Mesendoderm (in vitro differentiated cells): ENCODE measurements at regions not wholly inside any gene's neighbourhood (a gene's known extent, or its start where the extent isn't known, plus 50 kb on each side); places are given as distances from the start of the nearest gene placed in this dataset.
A peak's percentile ranks its signal among the peaks of the same experiment; 100 is the strongest.
"Not testable (repeated sequence)": the region's sequence is repeated elsewhere in the genome, so short reads cannot be mapped to it uniquely, and the experiment has no call there.

Experiments used
- DNase-seq: peaks from one replicate; pipeline ENCODE4 v3.0.0; 2013
- H2AK5ac ChIP-seq: 2 replicates; pipeline ENCODE4 v1.6.1; 2013; ENCODE audit warnings: low read length, inconsistent platforms
- H2BK120ac ChIP-seq: 2 replicates; pipeline ENCODE4 v1.6.1; 2013; ENCODE audit warnings: low read depth, mild to moderate bottlenecking, low read length, moderate library complexity, mixed read lengths
- H2BK15ac ChIP-seq: replicated peaks from 2 replicates; pipeline ENCODE4 v1.6.1; 2013; ENCODE audit warnings: low read depth, mild to moderate bottlenecking, moderate library complexity
- H2BK5ac ChIP-seq: 2 replicates; pipeline ENCODE4 v1.6.1; 2013; ENCODE audit warnings: low read length, inconsistent platforms
- H3K18ac ChIP-seq: 2 replicates; pipeline ENCODE4 v1.6.1; 2013; ENCODE audit warnings: mild to moderate bottlenecking, low read length, mixed read lengths
- H3K23ac ChIP-seq: one replicate; pipeline ENCODE4 v1.6.1; 2013; ENCODE audit warnings: low read length
- H3K27ac ChIP-seq: 2 replicates; pipeline ENCODE4 v1.5.1; 2013; ENCODE audit warnings: low read depth, mild to moderate bottlenecking, inconsistent platforms, low read length, moderate library complexity
- H3K27me3 ChIP-seq: 2 replicates; pipeline ENCODE4 v1.6.1; 2013; ENCODE audit warnings: low read length, control low read depth, mild to moderate bottlenecking, inconsistent platforms; ENCODE audit not compliant: insufficient read depth, poor library complexity
- H3K36me3 ChIP-seq: 2 replicates; pipeline ENCODE4 v1.6.1; 2013; ENCODE audit warnings: low read length, inconsistent platforms; ENCODE audit not compliant: control insufficient read depth, insufficient read depth
- H3K4ac ChIP-seq: one replicate; pipeline ENCODE4 v1.6.1; 2013; ENCODE audit warnings: low read depth, mild to moderate bottlenecking, low read length, moderate library complexity
- H3K4me1 ChIP-seq: 2 replicates; pipeline ENCODE4 v1.6.1; 2013; ENCODE audit warnings: low read depth, low read length, inconsistent platforms; ENCODE audit not compliant: control insufficient read depth
- H3K4me2 ChIP-seq: 2 replicates; pipeline ENCODE4 v1.6.1; 2013; ENCODE audit warnings: low read length
- H3K4me3 ChIP-seq: 2 replicates; pipeline ENCODE4 v1.5.1; 2013; ENCODE audit warnings: mild to moderate bottlenecking, low read length
- H3K56ac ChIP-seq: one replicate; pipeline ENCODE4 v1.6.1; 2013; ENCODE audit warnings: low read length
- H3K79me1 ChIP-seq: 2 replicates; pipeline ENCODE4 v1.6.1; 2013; ENCODE audit warnings: low read length, inconsistent platforms
- H3K79me2 ChIP-seq: 2 replicates; pipeline ENCODE4 v1.6.1; 2013; ENCODE audit warnings: mild to moderate bottlenecking, low read length; ENCODE audit not compliant: control insufficient read depth, insufficient read depth
- H3K9ac ChIP-seq: 2 replicates; pipeline ENCODE4 v1.6.1; 2013; ENCODE audit warnings: low read length, inconsistent platforms
- H4K5ac ChIP-seq: one replicate; pipeline ENCODE4 v1.6.1; 2013; ENCODE audit warnings: low read length
- H4K8ac ChIP-seq: one replicate; pipeline ENCODE4 v1.6.1; 2013; ENCODE audit warnings: low read depth, mild to moderate bottlenecking, control low read depth, low read length, moderate library complexity
- WGBS: extraction: QIAGEN DNeasy Blood & Tissue Kit; methylation state at CpG from one replicate; pipeline ENCODE4 v1.1.7; 2013; ENCODE audit warnings: low lambda C conversion rate, missing lambda C conversion rate; ENCODE audit not compliant: insufficient coverage; ENCODE audit errors: extremely low coverage; 5-methylcytosine and 5-hydroxymethylcytosine counted together

DNA sequence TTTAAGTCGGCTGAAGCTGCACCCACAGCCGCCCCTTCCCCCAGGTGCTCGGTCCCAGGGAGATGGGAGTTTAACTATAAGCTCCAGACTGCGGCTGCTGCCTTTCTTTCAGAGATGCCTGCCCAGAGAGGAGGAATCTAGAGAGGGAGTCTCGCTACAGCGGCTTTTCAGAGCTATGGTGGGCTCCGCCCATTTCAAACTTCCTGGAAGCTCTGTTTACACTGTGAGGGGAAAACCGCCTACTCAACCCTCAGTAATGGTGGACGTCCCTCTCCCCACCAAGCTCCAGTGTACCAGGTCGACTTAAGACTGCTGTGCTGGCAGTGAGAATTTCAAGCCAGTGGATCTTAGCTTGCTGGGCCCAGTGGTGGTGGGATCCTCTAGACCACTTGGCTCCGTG lies 135.4 kb downstream of the CXCL12 start:
- WGBS, result no CpG with 5 or more reads among the region's 11 CpGs
- no peak overlapping the region for H4K5ac ChIP-seq
- no peak overlapping the region for H2BK5ac ChIP-seq
- no peaks in the 10 kb centered on the region for H3K36me3 ChIP-seq
- H3K4me1 ChIP-seq, result peaks cover 2% of the 10 kb centered on the region
- H2BK120ac ChIP-seq, result no peak overlapping the region
- H3K56ac ChIP-seq, result peak overlapping the region; percentile 49
- no peak overlapping the region for H2AK5ac ChIP-seq
- H3K79me2 ChIP-seq, result no peaks in the 10 kb centered on the region
- H3K79me1 ChIP-seq, result no peaks in the 10 kb centered on the region
- H3K18ac ChIP-seq, result peak overlapping the region; percentile 25
- no peak overlapping the region for H3K4ac ChIP-seq
- H3K27me3 ChIP-seq, result no peaks in the 10 kb centered on the region
- no peak overlapping the region for H2BK15ac ChIP-seq
- no peak overlapping the region for H3K4me2 ChIP-seq
- no peak overlapping the region for H3K27ac ChIP-seq
- H4K8ac ChIP-seq, result no peak overlapping the region
- H3K9ac ChIP-seq, result no peak overlapping the region
- no peak overlapping the region for H3K4me3 ChIP-seq
- DNase-seq, result no peak
- no peak overlapping the region for H3K23ac ChIP-seq

DNA sequence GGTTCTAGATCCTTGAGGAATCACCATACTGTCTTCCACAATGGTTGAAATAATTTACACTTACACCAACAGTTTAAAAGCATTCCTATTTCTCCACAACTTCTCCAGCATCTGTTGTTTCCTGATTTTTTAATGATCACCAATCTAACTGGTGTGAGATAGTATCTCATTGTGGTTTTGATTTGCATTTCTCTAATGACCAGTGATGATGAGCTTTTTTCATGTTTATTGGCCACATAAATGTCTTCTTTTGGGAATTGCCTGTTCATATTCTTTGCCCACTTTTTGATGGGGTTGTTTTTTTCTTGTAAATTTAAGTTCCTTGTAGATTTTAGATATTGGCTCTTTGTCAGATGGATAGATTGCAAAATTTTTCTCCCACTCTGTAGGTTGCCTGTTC lies 138.2 kb downstream of the CXCL12 start:
- not testable (repeated sequence) for H3K4me1 ChIP-seq, H4K5ac ChIP-seq, H2BK15ac ChIP-seq, H4K8ac ChIP-seq, H3K18ac ChIP-seq, H3K27me3 ChIP-seq, H2AK5ac ChIP-seq, H3K4me3 ChIP-seq, H3K4ac ChIP-seq, H3K36me3 ChIP-seq, H3K4me2 ChIP-seq, H3K56ac ChIP-seq, H2BK5ac ChIP-seq, H3K79me1 ChIP-seq, H3K79me2 ChIP-seq, H3K27ac ChIP-seq, H2BK120ac ChIP-seq, DNase-seq, H3K23ac ChIP-seq, H3K9ac ChIP-seq

DNA sequence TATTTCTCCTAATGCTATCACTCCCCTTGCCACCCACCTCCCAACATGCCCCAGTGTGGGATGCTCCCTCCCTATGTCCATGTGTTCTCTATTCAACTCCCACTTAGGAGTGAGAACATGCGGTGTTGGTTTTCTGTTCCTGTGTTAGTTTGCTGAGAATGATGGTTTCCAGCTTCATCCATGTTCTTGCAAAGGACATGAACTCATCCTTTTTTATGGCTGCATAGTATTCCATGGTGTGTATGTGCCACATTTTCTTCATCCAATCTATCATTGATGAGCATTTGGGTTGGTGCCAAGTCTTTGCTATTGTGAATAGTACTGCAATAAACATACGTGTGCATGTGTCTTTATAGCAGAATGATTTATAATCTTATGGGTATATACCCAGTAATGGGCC lies 138.6 kb downstream of the CXCL12 start:
- not testable (repeated sequence) for H2BK15ac ChIP-seq, H3K4me1 ChIP-seq, H3K79me1 ChIP-seq, H3K27me3 ChIP-seq, H3K36me3 ChIP-seq, DNase-seq, H2AK5ac ChIP-seq, H2BK120ac ChIP-seq, H3K4me2 ChIP-seq, H4K8ac ChIP-seq, H4K5ac ChIP-seq, H3K23ac ChIP-seq, H3K27ac ChIP-seq, H3K4ac ChIP-seq, H3K56ac ChIP-seq, H3K9ac ChIP-seq, H2BK5ac ChIP-seq, H3K4me3 ChIP-seq, H3K18ac ChIP-seq, H3K79me2 ChIP-seq
- WGBS, result no CpG with 5 or more reads among the region's 2 CpGs

DNA sequence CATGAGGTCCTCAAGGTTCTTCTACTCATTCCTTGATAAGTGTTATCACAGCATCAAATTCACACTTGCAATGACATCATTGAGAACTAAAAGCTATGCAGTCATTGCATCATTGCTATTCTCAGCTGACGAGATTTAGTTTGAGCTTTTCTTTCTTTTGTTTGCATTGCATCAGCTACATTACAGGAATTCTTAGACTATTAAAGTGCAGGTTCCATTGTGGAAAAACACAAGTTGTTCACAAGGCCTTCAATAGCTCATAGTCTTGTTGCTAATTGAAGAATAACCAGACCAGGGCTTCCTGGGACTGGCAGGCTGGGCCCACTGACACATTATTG lies 139.3 kb downstream of the CXCL12 start:
- Histone ChIP-seq H3K79me1 (no peaks in the 10 kb centered on the region), H3K9ac (no peak overlapping the region), H3K27me3 (no peaks in the 10 kb centered on the region), H3K4ac (no peak overlapping the region), H3K4me2 (no peak overlapping the region), H2BK15ac (no peak overlapping the region), H3K18ac (no peak overlapping the region), H3K23ac (no peak overlapping the region), H2AK5ac (no peak overlapping the region), H4K8ac (no peak overlapping the region), H3K79me2 (no peaks in the 10 kb centered on the region), H4K5ac (no peak overlapping the region), H3K56ac (no peak overlapping the region), H3K27ac (no peak overlapping the region), H2BK5ac (no peak overlapping the region), H3K4me3 (no peak overlapping the region), H3K4me1 (peaks cover 2% of the 10 kb centered on the region), H2BK120ac (no peak overlapping the region), H3K36me3 (no peaks in the 10 kb centered on the region)
- WGBS, result no CpG with 5 or more reads among the region's 1 CpG
- DNase-seq, result peak; percentile 86

DNA sequence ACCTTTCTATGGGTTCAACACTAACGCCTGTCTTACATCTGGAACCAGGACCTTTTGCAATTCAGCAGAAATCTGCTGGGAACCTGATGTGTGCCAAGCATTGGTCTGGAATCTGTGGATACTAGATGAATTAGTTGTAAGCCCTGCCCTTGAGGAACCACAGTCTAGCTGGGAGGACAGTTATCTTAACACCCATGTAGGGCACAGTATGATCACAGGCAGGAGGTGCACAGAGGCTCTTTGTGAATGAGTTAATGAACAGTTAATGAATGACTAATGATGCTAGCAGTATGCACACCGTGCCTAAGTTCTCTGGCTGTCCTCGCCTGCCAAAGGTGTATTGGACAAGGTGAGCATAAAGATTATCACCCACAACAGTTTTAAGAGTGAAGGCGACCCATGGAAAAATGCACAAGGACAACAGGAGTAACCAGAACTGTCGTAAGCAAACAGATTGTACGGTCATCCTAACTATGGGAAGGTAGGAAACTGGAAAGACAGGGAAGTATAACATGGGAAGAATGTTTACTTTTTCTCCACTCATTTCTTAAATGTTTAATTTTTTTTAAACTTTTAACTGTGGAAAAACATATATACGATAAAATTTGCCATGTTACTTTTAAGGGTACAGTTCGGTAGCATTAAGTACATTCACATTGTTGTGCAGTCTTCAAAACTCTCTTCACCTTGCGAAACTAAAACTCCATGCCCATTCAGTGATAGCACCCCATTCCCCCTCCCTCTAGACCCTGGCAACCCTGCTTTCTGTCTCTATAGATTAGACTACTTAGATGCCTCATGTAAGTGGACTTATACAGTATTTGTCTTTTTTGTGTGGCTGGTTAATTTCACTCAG lies 139.9 kb downstream of the CXCL12 start:
- Histone ChIP-seq H3K4me3 (no peak overlapping the region), H4K5ac (no peak overlapping the region), H3K4me1 (peaks cover 2% of the 10 kb centered on the region), H3K79me1 (no peaks in the 10 kb centered on the region), H3K4me2 (no peak overlapping the region), H3K56ac (no peak overlapping the region), H3K36me3 (no peaks in the 10 kb centered on the region), H3K27me3 (no peaks in the 10 kb centered on the region), H4K8ac (no peak overlapping the region), H2BK15ac (no peak overlapping the region), H3K18ac (no peak overlapping the region), H3K9ac (no peak overlapping the region), H2BK5ac (no peak overlapping the region), H3K27ac (no peak overlapping the region), H2AK5ac (no peak overlapping the region), H3K79me2 (no peaks in the 10 kb centered on the region), H3K23ac (no peak overlapping the region), H2BK120ac (no peak overlapping the region), H3K4ac (no peak overlapping the region)
- WGBS, result no CpG with 5 or more reads among the region's 9 CpGs
- DNase-seq, result peak; percentile 38
